HG03439 (cell line): ENCODE measurements at regions not wholly inside any gene's neighbourhood (a gene's known extent, or its start where the extent isn't known, plus 50 kb on each side); places are given as distances from the start of the nearest gene placed in this dataset.
"Not testable (repeated sequence)": the region's sequence is repeated elsewhere in the genome, so short reads cannot be mapped to it uniquely, and the experiment has no call there.

ENCODE experiments used
- ATAC-seq: cut with Tn5 transposase; IDR thresholded peaks from one replicate; pipeline ENCODE4 v1.9.1; 2021; ENCODE audit warnings: mild to moderate bottlenecking, moderate library complexity; ENCODE audit not compliant: unreplicated experiment

GRCh38 chr9:115691693-115692092, 461.9 kb upstream of the PAPPA start:
- no peak for ATAC-seq

GRCh38 chr9:115692868-115693267, 460.7 kb upstream of the PAPPA start:
- not testable (repeated sequence) for ATAC-seq

GRCh38 chr9:115694014-115694413, 459.6 kb upstream of the PAPPA start:
- ATAC-seq, result no peak

- no peak for ATAC-seq
These were observed 458.6 kb upstream of the PAPPA start for GRCh38 chr9:115694991-115695390.

GRCh38 chr9:115712981-115713380, 440.6 kb upstream of the PAPPA start:
- ATAC-seq, result no peak

- no peak for ATAC-seq
These were observed 437.9 kb upstream of the PAPPA start for GRCh38 chr9:115715666-115716065.

GRCh38 chr9:115717298-115717697, 436.3 kb upstream of the PAPPA start:
- ATAC-seq, result no peak

- no peak for ATAC-seq
These were observed 435.8 kb upstream of the PAPPA start for GRCh38 chr9:115717711-115718173.

GRCh38 chr9:115730396-115730795, 423.2 kb upstream of the PAPPA start:
- ATAC-seq, result no peak

- ATAC-seq, result no peak
These were observed 422.7 kb upstream of the PAPPA start for GRCh38 chr9:115730845-115731244.

GRCh38 chr9:115733318-115734110, 420.1 kb upstream of the PAPPA start:
- ATAC-seq, result no peak

GRCh38 chr9:115739096-115739875, 414.3 kb upstream of the PAPPA start:
- no peak for ATAC-seq

- ATAC-seq, result no peak
These were observed 412.6 kb upstream of the PAPPA start for GRCh38 chr9:115740986-115741385.

- no peak for ATAC-seq
These were observed 409.6 kb upstream of the PAPPA start for GRCh38 chr9:115743709-115744605.

GRCh38 chr9:115746496-115746895, 407.1 kb upstream of the PAPPA start:
- ATAC-seq, result no peak

- ATAC-seq, result no peak
These were observed 405.9 kb upstream of the PAPPA start for GRCh38 chr9:115747731-115748130.

- ATAC-seq, result no peak
These were observed 396.9 kb upstream of the PAPPA start for GRCh38 chr9:115756736-115757135.

GRCh38 chr9:115757461-115757860, 396.1 kb upstream of the PAPPA start:
- no peak for ATAC-seq

GRCh38 chr9:115758441-115758840, 395.1 kb upstream of the PAPPA start:
- ATAC-seq, result no peak

GRCh38 chr9:115759426-115759825, 394.2 kb upstream of the PAPPA start:
- ATAC-seq, result no peak

- ATAC-seq, result no peak
These were observed 388.9 kb upstream of the PAPPA start for GRCh38 chr9:115764645-115765044.
